ENCODE measurements at regions not wholly inside any gene's neighbourhood (a gene's known extent, or its start where the extent isn't known, plus 50 kb on each side); places are given as distances from the start of the nearest gene placed in this dataset.

DNA sequence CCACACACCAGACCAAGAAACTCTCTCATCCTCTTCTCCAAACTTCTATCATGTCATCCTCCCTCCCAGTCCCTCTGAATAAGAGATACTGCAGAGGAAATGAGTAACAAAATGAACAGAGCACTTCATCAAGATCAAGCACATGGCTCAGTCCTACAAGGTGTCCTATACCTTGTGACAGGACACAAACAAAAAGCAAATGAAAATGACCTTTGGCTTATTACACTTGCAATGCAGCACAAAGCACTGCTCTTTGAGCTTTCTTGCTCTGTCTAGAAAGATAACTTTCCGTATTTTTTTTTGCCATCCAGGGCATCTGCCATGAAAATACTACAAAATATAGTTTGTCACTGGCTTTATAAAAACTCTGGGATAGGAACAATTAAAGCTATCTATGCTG lies 402.7 kb downstream of the HNRNPD start:
- no peak for TF ChIP-seq EZH2 (IDR thresholded peaks at IDR 0.05; ENCODE audit: borderline replicate concordance, low read length)
- TF ChIP-seq, protein P1, sequence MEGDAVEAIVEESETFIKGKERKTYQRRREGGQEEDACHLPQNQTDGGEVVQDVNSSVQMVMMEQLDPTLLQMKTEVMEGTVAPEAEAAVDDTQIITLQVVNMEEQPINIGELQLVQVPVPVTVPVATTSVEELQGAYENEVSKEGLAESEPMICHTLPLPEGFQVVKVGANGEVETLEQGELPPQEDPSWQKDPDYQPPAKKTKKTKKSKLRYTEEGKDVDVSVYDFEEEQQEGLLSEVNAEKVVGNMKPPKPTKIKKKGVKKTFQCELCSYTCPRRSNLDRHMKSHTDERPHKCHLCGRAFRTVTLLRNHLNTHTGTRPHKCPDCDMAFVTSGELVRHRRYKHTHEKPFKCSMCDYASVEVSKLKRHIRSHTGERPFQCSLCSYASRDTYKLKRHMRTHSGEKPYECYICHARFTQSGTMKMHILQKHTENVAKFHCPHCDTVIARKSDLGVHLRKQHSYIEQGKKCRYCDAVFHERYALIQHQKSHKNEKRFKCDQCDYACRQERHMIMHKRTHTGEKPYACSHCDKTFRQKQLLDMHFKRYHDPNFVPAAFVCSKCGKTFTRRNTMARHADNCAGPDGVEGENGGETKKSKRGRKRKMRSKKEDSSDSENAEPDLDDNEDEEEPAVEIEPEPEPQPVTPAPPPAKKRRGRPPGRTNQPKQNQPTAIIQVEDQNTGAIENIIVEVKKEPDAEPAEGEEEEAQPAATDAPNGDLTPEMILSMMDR (IDR thresholded peaks at IDR 0.05; ENCODE audit: low read length): no peak

All from OCI-LY1 (cell line).